B cell (primary cell): ENCODE measurements at regions not wholly inside any gene's neighbourhood (a gene's known extent, or its start where the extent isn't known, plus 50 kb on each side); places are given as distances from the start of the nearest gene placed in this dataset.

ENCODE experiments used
- ATAC-seq: fragments of 200-7000 bp; cut with Tn5 transposase; one replicate; pipeline ENCODE4 v1.10.0; 2021; ENCODE audit warnings: low read depth, mild to moderate bottlenecking, moderate number of reproducible peaks, moderate library complexity
- CTCF ChIA-PET: fragments of 350-600 bp; sonication (Branson Sonifier 250); formaldehyde crosslinking; loops from one replicate; lab custom pipeline; 2021; ENCODE audit warnings: antibody characterized with exemption, inconsistent platforms; lab: Charles Lee
- POLR2A ChIA-PET: fragments of 350-600 bp; sonication (Branson Sonifier 250); formaldehyde crosslinking; loops from one replicate; lab custom pipeline; 2021; ENCODE audit warnings: antibody characterized with exemption; lab: Charles Lee
- DNase-seq: peaks from one replicate; pipeline ENCODE4 v3.0.0; 2013
- H2AFZ ChIP-seq: 2 replicates; pipeline ENCODE4 v1.6.1; 2012; ENCODE audit warnings: mild to moderate bottlenecking, low read depth, low read length; ENCODE audit not compliant: insufficient read depth, poor library complexity, severe bottlenecking
- H3K27ac ChIP-seq, 2 donors: 1 replicate in 1 of 2; 2 replicates in 1 of 2; pipeline ENCODE4 v1.5.1; 2012 to 2013; ENCODE audit warnings: low read length in 2 of 2, mild to moderate bottlenecking in 2 of 2, moderate library complexity in 1 of 2
- H3K27me3 ChIP-seq, 4 experiments: fragments of 200-600 bp in 1 of 4; sonication (generic) in 1 of 4; replicated peaks in 1 of 4; 1 replicate in 2 of 4; 2 replicates in 2 of 4; pipeline versions ENCODE4 v1.6.1 to v1.7.0; 2013 to 2016; ENCODE audit warnings: low read length in 3 of 4, mild to moderate bottlenecking in 2 of 4, mixed read lengths in 1 of 4, moderate library complexity in 1 of 4; ENCODE audit not compliant: insufficient read depth in 4 of 4, control insufficient read depth in 3 of 4; ENCODE audit errors: control extremely low read depth in 1 of 4
- H3K36me3 ChIP-seq, 2 experiments: replicated peaks in 1 of 2; 1 replicate in 1 of 2; 2 replicates in 1 of 2; pipeline versions ENCODE4 v1.6.1 to v1.7.1; 2013; ENCODE audit warnings: low read length in 1 of 2; ENCODE audit not compliant: insufficient read depth in 2 of 2, control insufficient read depth in 1 of 2; ENCODE audit errors: control extremely low read depth in 1 of 2, extremely low read depth in 1 of 2
- H3K4me1 ChIP-seq, 2 donors: fragments of 200-600 bp in 1 of 2; sonication (generic) in 1 of 2; 1 replicate in 1 of 2; 2 replicates in 1 of 2; pipeline versions ENCODE4 v1.5.1 to v1.6.1; 2013 to 2017; ENCODE audit warnings: low read length in 2 of 2; ENCODE audit not compliant: control insufficient read depth in 2 of 2, insufficient read depth in 2 of 2
- H3K4me2 ChIP-seq: replicated peaks from 2 replicates; pipeline ENCODE3; 2012; ENCODE audit warnings: mild to moderate bottlenecking, low read depth, low read length; ENCODE audit not compliant: poor library complexity, severe bottlenecking
- H3K4me3 ChIP-seq, 5 experiments: fragments of 200-600 bp in 1 of 5; sonication (generic) in 1 of 5; 1 replicate in 3 of 5; 2 replicates in 2 of 5; pipeline versions ENCODE4 v1.5.1 to v1.7.0; 2011 to 2016; ENCODE audit warnings: low read length in 4 of 5, mild to moderate bottlenecking in 4 of 5, low read depth in 2 of 5, control low read depth in 1 of 5, moderate library complexity in 1 of 5; ENCODE audit not compliant: insufficient read depth in 1 of 5; ENCODE audit errors: control extremely low read depth in 1 of 5, extremely low read depth in 1 of 5
- H3K79me2 ChIP-seq: fragments of 200-600 bp; sonication (generic); one replicate; pipeline ENCODE4 v1.6.0; 2016; ENCODE audit warnings: low read length; ENCODE audit not compliant: control insufficient read depth, insufficient read depth
- H3K9ac ChIP-seq: fragments of 200-600 bp; sonication (generic); 2 replicates; pipeline ENCODE4 v1.6.1; 2017; ENCODE audit warnings: mild to moderate bottlenecking, low read length, moderate library complexity
- H3K9me3 ChIP-seq, 3 donors: one replicate each; pipeline versions ENCODE4 v1.6.1 to v1.7.1; 2013; ENCODE audit warnings: low read length in 2 of 3; ENCODE audit not compliant: control insufficient read depth in 2 of 3, insufficient read depth in 1 of 3; ENCODE audit errors: control extremely low read depth in 1 of 3
- H4K20me1 ChIP-seq: 2 replicates; pipeline ENCODE4 v1.6.0; 2012; ENCODE audit warnings: mild to moderate bottlenecking, low read length; ENCODE audit not compliant: insufficient read depth, control insufficient read depth, poor library complexity, severe bottlenecking
- H3K27ac Mint-ChIP-seq: one replicate; pipeline ENCODE4 v1.8.0; 2021; ENCODE audit warnings: mixed read lengths
- H3K27me3 Mint-ChIP-seq: one replicate; pipeline ENCODE4 v1.8.0; 2021; ENCODE audit warnings: mixed read lengths
- H3K4me1 Mint-ChIP-seq: one replicate; pipeline ENCODE4 v1.8.0; 2021; ENCODE audit warnings: mixed read lengths
- H3K4me3 Mint-ChIP-seq: one replicate; pipeline ENCODE4 v1.8.0; 2021; ENCODE audit warnings: mixed read lengths
- H3K9me3 Mint-ChIP-seq: one replicate; pipeline ENCODE4 v1.8.0; 2022; ENCODE audit warnings: mixed read lengths; ENCODE audit not compliant: insufficient read depth
- CTCF ChIP-seq: fragments of 200-600 bp; IDR thresholded peaks from one replicate; pipeline ENCODE4 v1.8.0; 2022; ENCODE audit warnings: antibody characterized with exemption, mild to moderate bottlenecking
- EZH2 ChIP-seq: IDR thresholded peaks from 2 replicates; pipeline ENCODE4 v1.6.1; 2012; ENCODE audit warnings: borderline replicate concordance, low read depth, mild to moderate bottlenecking, moderate library complexity, low read length; ENCODE audit not compliant: insufficient read depth, poor library complexity, severe bottlenecking
- WGBS: methylation state at CpG from one replicate; pipeline ENCODE4 v1.1.5; 2013; ENCODE audit warnings: missing lambda C conversion rate; ENCODE audit not compliant: insufficient coverage; 5-methylcytosine and 5-hydroxymethylcytosine counted together
- intact Hi-C: fragments of 100-400 bp; cut with micrococcal nuclease; formaldehyde crosslinking; loops from one replicate; pipeline ENCODE4 v1.10.0; 2022

DNA sequence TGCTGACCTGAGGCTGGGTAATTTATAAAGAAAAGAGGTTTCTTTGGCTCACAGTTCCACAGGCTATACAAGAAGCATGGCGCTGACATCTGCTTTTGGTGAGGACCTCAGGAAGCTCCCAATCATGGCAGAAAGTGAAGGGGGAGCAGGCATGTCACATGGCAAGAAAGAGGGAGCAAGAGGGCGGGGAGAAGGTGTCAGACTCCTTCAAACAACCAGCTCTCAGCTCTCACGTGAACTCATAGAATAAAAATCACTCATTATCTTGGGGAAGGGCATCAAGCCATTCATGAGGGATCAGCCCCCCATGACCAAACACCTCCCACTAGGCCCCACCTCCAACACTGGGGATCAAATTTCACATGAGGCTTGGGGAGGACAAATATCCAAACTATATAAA, 266.8 kb downstream of the RHOU start:
- ChIA-PET CTCF (no interaction called here), POLR2A (no interaction called here)
- no peak overlapping the region for H3K27ac Mint-ChIP-seq

DNA sequence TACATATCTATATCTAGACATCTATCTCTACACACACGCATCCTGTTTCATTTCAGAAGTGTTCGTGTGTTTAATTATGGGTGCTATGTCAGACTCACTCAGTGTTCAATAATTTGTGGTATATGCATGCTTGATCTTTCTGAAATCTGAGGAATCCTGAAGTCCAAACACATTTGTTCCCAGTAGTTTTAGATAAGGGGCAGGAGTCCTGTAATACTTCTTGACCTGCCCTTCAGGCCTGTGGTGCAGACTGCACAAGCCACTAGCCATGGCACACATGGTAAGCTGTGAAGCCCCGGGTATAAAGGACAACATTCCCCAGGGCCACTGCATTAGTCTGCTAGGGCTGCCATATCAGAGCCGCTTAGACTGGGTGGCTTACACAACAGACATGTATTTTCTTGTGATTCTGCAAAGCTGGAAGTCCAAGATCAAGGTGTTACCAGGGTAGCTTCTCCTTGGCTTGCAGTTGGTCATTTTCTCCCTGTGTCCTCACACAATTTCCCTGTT, 267.2 kb downstream of the RHOU start:
- Mint-ChIP-seq H3K27me3 (peaks cover 25% of the 10 kb centered on the region), H3K4me3 (no peak overlapping the region), H3K27ac (no peak overlapping the region), H3K9me3 (no peaks in the 10 kb centered on the region), H3K4me1 (no peaks in the 10 kb centered on the region)
- no peaks in the 10 kb centered on the region for H4K20me1 ChIP-seq
- ATAC-seq: no peak
- no peak overlapping the region for H3K9ac ChIP-seq
- H3K36me3 ChIP-seq: no peaks in the 10 kb centered on the region
- ChIA-PET POLR2A (no interaction called here), CTCF (no interaction called here)
- H3K9me3 ChIP-seq: peaks cover 0 to 3% (median 0%) of the 10 kb centered on the region in 3 donors
- TF ChIP-seq CTCF: no peak
- no peak for TF ChIP-seq EZH2
- WGBS: 90% methylated on average over 2 of the region's 4 CpGs
- H3K4me3 ChIP-seq: no peak overlapping the region
- no peak overlapping the region for H3K27ac ChIP-seq
- no peaks in the 10 kb centered on the region for H3K79me2 ChIP-seq
- H3K4me2 ChIP-seq: no peak overlapping the region
- no peak overlapping the region for H2AFZ ChIP-seq
- intact Hi-C loops: no loop called here
- no peak for DNase-seq
- H3K4me1 ChIP-seq: no peaks in the 10 kb centered on the region
- no peaks in the 10 kb centered on the region for H3K27me3 ChIP-seq

More for the DNA sequence above, 266.8 kb downstream of the RHOU start:
- 89% methylated on average over 3 of the region's 3 CpGs for WGBS
- H2AFZ ChIP-seq: no peak overlapping the region
- H3K9me3 ChIP-seq: peaks cover 0 to 3% (median 0%) of the 10 kb centered on the region in 3 donors
- no peak overlapping the region for H3K9ac ChIP-seq
- no peak overlapping the region for H3K4me3 ChIP-seq
- ATAC-seq: no peak
- no peak for DNase-seq
- H3K79me2 ChIP-seq: no peaks in the 10 kb centered on the region
- Mint-ChIP-seq H3K4me1 (no peaks in the 10 kb centered on the region), H3K4me3 (no peak overlapping the region), H3K27me3 (peaks cover 25% of the 10 kb centered on the region), H3K9me3 (no peaks in the 10 kb centered on the region)
- TF ChIP-seq CTCF: no peak
- H3K36me3 ChIP-seq: no peaks in the 10 kb centered on the region
- H3K27me3 ChIP-seq: no peaks in the 10 kb centered on the region
- H3K4me1 ChIP-seq: no peaks in the 10 kb centered on the region
- intact Hi-C loops: no loop called here
- H3K4me2 ChIP-seq: no peak overlapping the region
- H3K27ac ChIP-seq: no peak overlapping the region
- no peaks in the 10 kb centered on the region for H4K20me1 ChIP-seq
